ENCODE measurements at regions not wholly inside any gene's neighbourhood (a gene's known extent, or its start where the extent isn't known, plus 50 kb on each side); places are given as distances from the start of the nearest gene placed in this dataset.

GRCh38 chr6:168153553-168153952, 74.5 kb upstream of the FRMD1 start (continued):
- TF ChIP-seq ATF3 (CRISPR knock-in tag; conservative IDR thresholded peaks at IDR 0.05) (no peak), ARID4B (CRISPR knock-in tag; IDR thresholded peaks at IDR 0.05; ENCODE audit: borderline replicate concordance) (no peak)

- Mint-ChIP-seq H3K27ac (no peak overlapping the region), H3K4me1 (peaks cover 27% of the 10 kb centered on the region), H3K4me3 (no peak overlapping the region), H3K9me3 (no peaks in the 10 kb centered on the region), H3K36me3 (no peaks in the 10 kb centered on the region), H3K27me3 (ENCODE audit: low read depth) (no peaks in the 10 kb centered on the region; the same call in 1 of the 2 replicates)
- ChIA-PET CTCF (interaction anchor here (0.9 to 1.5 kb wide), 2 partner anchors 20 to 93 kb away, joined by 4 to 9 read pairs; no protein-coding TSS in a partner anchor), POLR2A (no interaction called here)
- TF ChIP-seq E2F5 (CRISPR knock-in tag; IDR thresholded peaks at IDR 0.05) = no peak
- TF ChIP-seq ZNF263 (CRISPR knock-in tag; IDR thresholded peaks at IDR 0.05; ENCODE audit: low read depth) = no peak
- TF ChIP-seq ZNF317 (CRISPR knock-in tag; IDR thresholded peaks at IDR 0.05; ENCODE audit: borderline replicate concordance, low read depth) = no peak
- no peak for TF ChIP-seq NR2C2 (CRISPR knock-in tag; IDR thresholded peaks at IDR 0.05)
- no peak for TF ChIP-seq E2F1 (CRISPR knock-in tag; IDR thresholded peaks at IDR 0.05)
- TF ChIP-seq HMGA2 (CRISPR knock-in tag; IDR thresholded peaks at IDR 0.05) = no peak
- TF ChIP-seq MYBL2 (CRISPR knock-in tag; IDR thresholded peaks at IDR 0.05) = no peak
- TF ChIP-seq MLX (CRISPR knock-in tag; IDR thresholded peaks at IDR 0.05) = no peak
- no peak for TF ChIP-seq MXD4 (CRISPR knock-in tag; IDR thresholded peaks at IDR 0.05; ENCODE audit: borderline replicate concordance)
- no peak for TF ChIP-seq ZNF232 (CRISPR knock-in tag; IDR thresholded peaks at IDR 0.05)
- no peak for TF ChIP-seq IRF1 (CRISPR knock-in tag; IDR thresholded peaks at IDR 0.05)
- TF ChIP-seq SOX15 (CRISPR knock-in tag; IDR thresholded peaks at IDR 0.05) = no peak
- no peak for TF ChIP-seq ARID4B (CRISPR knock-in tag; IDR thresholded peaks at IDR 0.05; ENCODE audit: borderline replicate concordance)
- no peak for TF ChIP-seq FOXK1 (CRISPR knock-in tag; IDR thresholded peaks at IDR 0.05)
- TF ChIP-seq ESRRA (CRISPR knock-in tag; IDR thresholded peaks at IDR 0.05; ENCODE audit: borderline replicate concordance) = no peak
- no peak for TF ChIP-seq GABPB1 (CRISPR knock-in tag; IDR thresholded peaks at IDR 0.05)
- TF ChIP-seq ZNF425 (CRISPR knock-in tag; conservative IDR thresholded peaks at IDR 0.05) = no peak
- no peak for TF ChIP-seq RELA (CRISPR knock-in tag; IDR thresholded peaks at IDR 0.05; ENCODE audit: borderline replicate concordance)
- no peak for TF ChIP-seq FOXJ3 (CRISPR knock-in tag; IDR thresholded peaks at IDR 0.05; ENCODE audit: borderline replicate concordance)
- ATAC-seq (no peak), DNase-seq (ENCODE audit: low spot score) (no peak)
Measured at GRCh38 chr6:168152980-168153379, 74.0 kb upstream of the FRMD1 start.
